NCI-H2196 (cell line): ENCODE measurements at regions not wholly inside any gene's neighbourhood (a gene's known extent, or its start where the extent isn't known, plus 50 kb on each side); places are given as distances from the start of the nearest gene placed in this dataset.
A peak's percentile ranks its signal among the peaks of the same experiment; 100 is the strongest.

ENCODE experiments used
- DNase-seq: peaks from one replicate; lab custom pipeline; 2025; ENCODE audit not compliant: unreplicated experiment; lab: John Stamatoyannopoulos, UW

- DNase-seq = no peak
Observed at GRCh38 chr3:118433825-118434224, 600.8 kb downstream of the IGSF11 start.

- no peak for DNase-seq
Observed at GRCh38 chr3:118435851-118436350, 598.7 kb downstream of the IGSF11 start.

GRCh38 chr3:118436697-118437262 lies 597.9 kb downstream of the IGSF11 start:
- no peak for DNase-seq

- no peak for DNase-seq
Observed at GRCh38 chr3:118445036-118445435, 589.6 kb downstream of the IGSF11 start.

GRCh38 chr3:118447339-118447738 lies 587.3 kb downstream of the IGSF11 start:
- DNase-seq = no peak

- DNase-seq = no peak
Observed at GRCh38 chr3:118466795-118467330, 567.8 kb downstream of the IGSF11 start.

- DNase-seq = no peak
Observed at GRCh38 chr3:118468801-118469200, 565.8 kb downstream of the IGSF11 start.

GRCh38 chr3:118472586-118472985 lies 562.1 kb downstream of the IGSF11 start:
- DNase-seq = no peak

- DNase-seq = no peak
Observed at GRCh38 chr3:118473343-118473742, 561.3 kb downstream of the IGSF11 start.

- no peak for DNase-seq
Observed at GRCh38 chr3:118476885-118477618, 557.6 kb downstream of the IGSF11 start.

- DNase-seq = no peak
Observed at GRCh38 chr3:118477768-118478167, 556.9 kb downstream of the IGSF11 start.

- DNase-seq = no peak
Observed at GRCh38 chr3:118478706-118479276, 555.9 kb downstream of the IGSF11 start.

- no peak for DNase-seq
Observed at GRCh38 chr3:118479376-118479775, 555.3 kb downstream of the IGSF11 start.

- no peak for DNase-seq
Observed at GRCh38 chr3:118480101-118480860, 554.4 kb downstream of the IGSF11 start.

GRCh38 chr3:118485693-118486092 lies 549.0 kb downstream of the IGSF11 start:
- no peak for DNase-seq

GRCh38 chr3:118487734-118488133 lies 546.9 kb downstream of the IGSF11 start:
- no peak for DNase-seq

- no peak for DNase-seq
Observed at GRCh38 chr3:118488732-118489131, 545.9 kb downstream of the IGSF11 start.

GRCh38 chr3:118495206-118495605 lies 539.4 kb downstream of the IGSF11 start:
- no peak for DNase-seq

GRCh38 chr3:118497274-118497673 lies 537.4 kb downstream of the IGSF11 start:
- DNase-seq = no peak

GRCh38 chr3:118501152-118501551 lies 533.5 kb downstream of the IGSF11 start:
- peak; percentile 94 for DNase-seq

GRCh38 chr3:118504906-118505305 lies 529.7 kb downstream of the IGSF11 start:
- no peak for DNase-seq
